SH-SY5Y (cell line): ENCODE measurements at regions not wholly inside any gene's neighbourhood (a gene's known extent, or its start where the extent isn't known, plus 50 kb on each side); places are given as distances from the start of the nearest gene placed in this dataset.

ENCODE experiments used
- GATA2 ChIP-seq: IDR thresholded peaks from 2 replicates; pipeline ENCODE4 v1.6.1; 2011; ENCODE audit warnings: mild to moderate bottlenecking, low read depth, low read length
- GATA3 ChIP-seq: IDR thresholded peaks from 2 replicates; pipeline ENCODE4 v1.6.1; 2011; ENCODE audit warnings: low read depth, mild to moderate bottlenecking, low read length, moderate library complexity

DNA sequence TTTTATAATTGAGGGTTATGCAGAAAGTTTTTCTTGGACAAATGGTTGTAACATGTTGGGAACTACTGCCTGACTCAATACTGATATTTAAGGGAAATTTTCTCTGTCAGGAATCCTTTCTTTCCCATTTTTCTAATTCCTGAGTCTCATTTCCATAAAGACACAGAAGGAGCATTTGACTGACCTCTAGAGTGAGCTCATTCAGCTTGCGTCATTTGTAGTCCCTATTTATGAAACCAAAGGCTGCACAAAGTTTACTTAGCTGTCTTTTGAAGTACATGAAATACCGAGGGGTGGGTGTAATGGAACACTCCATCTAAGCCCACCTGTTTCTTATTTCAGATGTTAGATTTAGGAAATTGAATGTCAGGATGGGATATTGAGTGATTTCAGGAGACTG, 359.5 kb upstream of the C11orf87 start:
- TF ChIP-seq GATA2: no peak
- TF ChIP-seq GATA3: no peak
